ENCODE measurements at regions not wholly inside any gene's neighbourhood (a gene's known extent, or its start where the extent isn't known, plus 50 kb on each side); places are given as distances from the start of the nearest gene placed in this dataset.

- CTCF ChIA-PET, result interaction anchor here (0.7 to 1.6 kb wide), 4 partner anchors 15 to 358 kb away, joined by 3 to 6 read pairs (median 5); no protein-coding TSS in a partner anchor
- H4K20me1 ChIP-seq (replicated peaks; ENCODE audit: control insufficient read depth, extremely low read depth, insufficient read depth, low read length), result no peaks in the 10 kb centered on the region
- H3K36me3 ChIP-seq (ENCODE audit: control insufficient read depth in 2 of 2, extremely low read depth in 1 of 2, insufficient read depth in 2 of 2, low read length in 2 of 2), result peaks cover 0 to 2% of the 10 kb centered on the region in 2 experiments
- no peak for TF ChIP-seq FOS (IDR thresholded peaks at IDR 0.05; ENCODE audit: borderline replicate concordance, insufficient read depth, low read length)
- TF ChIP-seq JUN (IDR thresholded peaks at IDR 0.05; ENCODE audit: borderline replicate concordance, insufficient read depth, insufficient read length, low read depth), result no peak
- TF ChIP-seq, protein P1, sequence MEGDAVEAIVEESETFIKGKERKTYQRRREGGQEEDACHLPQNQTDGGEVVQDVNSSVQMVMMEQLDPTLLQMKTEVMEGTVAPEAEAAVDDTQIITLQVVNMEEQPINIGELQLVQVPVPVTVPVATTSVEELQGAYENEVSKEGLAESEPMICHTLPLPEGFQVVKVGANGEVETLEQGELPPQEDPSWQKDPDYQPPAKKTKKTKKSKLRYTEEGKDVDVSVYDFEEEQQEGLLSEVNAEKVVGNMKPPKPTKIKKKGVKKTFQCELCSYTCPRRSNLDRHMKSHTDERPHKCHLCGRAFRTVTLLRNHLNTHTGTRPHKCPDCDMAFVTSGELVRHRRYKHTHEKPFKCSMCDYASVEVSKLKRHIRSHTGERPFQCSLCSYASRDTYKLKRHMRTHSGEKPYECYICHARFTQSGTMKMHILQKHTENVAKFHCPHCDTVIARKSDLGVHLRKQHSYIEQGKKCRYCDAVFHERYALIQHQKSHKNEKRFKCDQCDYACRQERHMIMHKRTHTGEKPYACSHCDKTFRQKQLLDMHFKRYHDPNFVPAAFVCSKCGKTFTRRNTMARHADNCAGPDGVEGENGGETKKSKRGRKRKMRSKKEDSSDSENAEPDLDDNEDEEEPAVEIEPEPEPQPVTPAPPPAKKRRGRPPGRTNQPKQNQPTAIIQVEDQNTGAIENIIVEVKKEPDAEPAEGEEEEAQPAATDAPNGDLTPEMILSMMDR (IDR thresholded peaks at IDR 0.05; ENCODE audit: extremely low read depth in 1 of 2, insufficient read depth in 1 of 2, low read depth in 1 of 2, low read length in 2 of 2), result no peak
- no peak for TF ChIP-seq POLR2AphosphoS5 (IDR thresholded peaks at IDR 0.05; ENCODE audit: insufficient read depth, low read depth, low read length)
- TF ChIP-seq MYC (IDR thresholded peaks at IDR 0.05; ENCODE audit: low read depth, low read length), result no peak
- TF ChIP-seq POLR2A (IDR thresholded peaks at IDR 0.05; ENCODE audit: low read depth, low read length), result no peak
- TF ChIP-seq GATA2 (IDR thresholded peaks at IDR 0.05; ENCODE audit: insufficient read depth, insufficient read length, low read depth, low read length), result no peak
- TF ChIP-seq EZH2 (IDR thresholded peaks at IDR 0.05; ENCODE audit: borderline replicate concordance, low read depth, low read length, severe bottlenecking), result no peak
- no peak for TF ChIP-seq MAX (IDR thresholded peaks at IDR 0.05; ENCODE audit: insufficient read depth, insufficient read length)
- peaks cover 14% of the 10 kb centered on the region for H3K79me2 ChIP-seq (ENCODE audit: control insufficient read depth, insufficient read depth, low read length)
- no peaks in the 10 kb centered on the region for H3K27me3 ChIP-seq (ENCODE audit: control insufficient read depth in 2 of 2, insufficient read depth in 2 of 2, low read length in 2 of 2)
- dilution Hi-C loops (cut with MboI; ENCODE audit: extremely low pct_ligation_motif_present, low sequenced_read_pairs), result no loop called here
- peak overlapping the region in 2 of 3 experiments; percentile 33 to 59 for H3K4me3 ChIP-seq (replicated peaks in 1 of 3; ENCODE audit: insufficient read depth in 1 of 3, low read depth in 1 of 3, low read length in 3 of 3)
- H3K4me2 ChIP-seq (ENCODE audit: insufficient read depth, low read length), result peak overlapping the region; percentile 80
- peaks cover 44% of the 10 kb centered on the region for H3K4me1 ChIP-seq (ENCODE audit: control insufficient read depth, extremely low read depth, insufficient read depth, low read length)
- H3K9ac ChIP-seq (replicated peaks; ENCODE audit: extremely low read depth, insufficient read depth, low read length), result peak overlapping the region; percentile 88
- DNase-seq (ENCODE audit: low read depth, low spot score) (no peak), FAIRE-seq (no peak)
- H3K9me1 ChIP-seq (replicated peaks; ENCODE audit: control insufficient read depth, extremely low read depth, insufficient read depth, low read length), result no peaks in the 10 kb centered on the region
- no peak overlapping the region for H2AFZ ChIP-seq (ENCODE audit: low read depth, low read length)
- H3K9me3 ChIP-seq (replicated peaks; ENCODE audit: control insufficient read depth, insufficient read depth, low read length), result no peaks in the 10 kb centered on the region
- no TSS peak for BruUV-seq (replicated peaks)
- intact Hi-C loops (cut with micrococcal nuclease), result loop anchor here (2.0 kb wide), 2 partner anchors 77 to 121 kb away; no protein-coding TSS in a partner anchor
- POLR2A ChIA-PET, result no interaction called here
- H3K27ac ChIP-seq (ENCODE audit: insufficient read depth, low read depth, low read length), result peak overlapping the region; percentile 96
Observed at GRCh38 chr9:129489838-129490582, 130.9 kb downstream of the C9orf50 start.

Measured in endothelial cell of umbilical vein (primary cell).